ENCODE measurements at regions not wholly inside any gene's neighbourhood (a gene's known extent, or its start where the extent isn't known, plus 50 kb on each side); places are given as distances from the start of the nearest gene placed in this dataset.
"Not testable (repeated sequence)": the region's sequence is repeated elsewhere in the genome, so short reads cannot be mapped to it uniquely, and the experiment has no call there.

GRCh38 chr12:83960767-83961166 lies 951.8 kb downstream of the SLC6A15 start:
- Histone ChIP-seq H3K27ac (ENCODE audit: low read depth in 2 of 2, low read length in 2 of 2) (no peak overlapping the region), H3K27me3 (ENCODE audit: control insufficient read depth in 2 of 2, insufficient read depth in 2 of 2, low read length in 2 of 2) (no peaks in the 10 kb centered on the region), H3K4me1 (ENCODE audit: control insufficient read depth in 2 of 2, insufficient read depth in 2 of 2, low read length in 2 of 2) (no peaks in the 10 kb centered on the region), H3K4me3 (ENCODE audit: low read length in 2 of 2) (no peak overlapping the region), H3K36me3 (ENCODE audit: control insufficient read depth in 2 of 2, insufficient read depth in 2 of 2, low read length in 2 of 2) (no peaks in the 10 kb centered on the region), H3K9me3 (ENCODE audit: control insufficient read depth in 2 of 2, low read length in 2 of 2) (no peaks in the 10 kb centered on the region), H3K9ac (ENCODE audit: low read depth in 1 of 2, low read length in 2 of 2) (no peak overlapping the region)

- Histone ChIP-seq H3K4me1 (ENCODE audit: control insufficient read depth in 2 of 2, insufficient read depth in 2 of 2, low read length in 2 of 2) (no peaks in the 10 kb centered on the region), H3K4me3 (ENCODE audit: low read length in 2 of 2) (no peak overlapping the region), H3K36me3 (ENCODE audit: control insufficient read depth in 2 of 2, insufficient read depth in 2 of 2, low read length in 2 of 2) (no peaks in the 10 kb centered on the region), H3K27me3 (ENCODE audit: control insufficient read depth in 2 of 2, insufficient read depth in 2 of 2, low read length in 2 of 2) (no peaks in the 10 kb centered on the region), H3K9me3 (ENCODE audit: control insufficient read depth in 2 of 2, low read length in 2 of 2) (no peaks in the 10 kb centered on the region), H3K9ac (ENCODE audit: low read depth in 1 of 2, low read length in 2 of 2) (no peak overlapping the region), H3K27ac (ENCODE audit: low read depth in 2 of 2, low read length in 2 of 2) (no peak overlapping the region)
Observed at GRCh38 chr12:83958997-83959396, 953.6 kb downstream of the SLC6A15 start.

GRCh38 chr12:83954956-83955601 lies 957.5 kb downstream of the SLC6A15 start:
- Histone ChIP-seq H3K27me3 (ENCODE audit: control insufficient read depth in 2 of 2, insufficient read depth in 2 of 2, low read length in 2 of 2) (no peaks in the 10 kb centered on the region), H3K36me3 (ENCODE audit: control insufficient read depth in 2 of 2, insufficient read depth in 2 of 2, low read length in 2 of 2) (no peaks in the 10 kb centered on the region), H3K9ac (ENCODE audit: low read depth in 1 of 2, low read length in 2 of 2) (no peak overlapping the region), H3K4me3 (ENCODE audit: low read length in 2 of 2) (no peak overlapping the region), H3K4me1 (ENCODE audit: control insufficient read depth in 2 of 2, insufficient read depth in 2 of 2, low read length in 2 of 2) (no peaks in the 10 kb centered on the region), H3K9me3 (ENCODE audit: control insufficient read depth in 2 of 2, low read length in 2 of 2) (peaks cover 0 to 4% of the 10 kb centered on the region in 2 donors), H3K27ac (ENCODE audit: low read depth in 2 of 2, low read length in 2 of 2) (no peak overlapping the region)

GRCh38 chr12:83954071-83954789 lies 958.4 kb downstream of the SLC6A15 start:
- no peak overlapping the region for H3K9ac ChIP-seq (ENCODE audit: low read depth in 1 of 2, low read length in 2 of 2)
- peaks cover 0 to 4% of the 10 kb centered on the region in 2 donors for H3K9me3 ChIP-seq (ENCODE audit: control insufficient read depth in 2 of 2, low read length in 2 of 2)
- no peak overlapping the region for H3K4me3 ChIP-seq (ENCODE audit: low read length in 2 of 2)
- no peaks in the 10 kb centered on the region for H3K36me3 ChIP-seq (ENCODE audit: control insufficient read depth in 2 of 2, insufficient read depth in 2 of 2, low read length in 2 of 2)
- H3K4me1 ChIP-seq (ENCODE audit: control insufficient read depth in 2 of 2, insufficient read depth in 2 of 2, low read length in 2 of 2), result no peaks in the 10 kb centered on the region
- H3K27me3 ChIP-seq (ENCODE audit: control insufficient read depth in 2 of 2, insufficient read depth in 2 of 2, low read length in 2 of 2), result no peaks in the 10 kb centered on the region
- H3K27ac ChIP-seq (ENCODE audit: low read depth in 2 of 2, low read length in 2 of 2), result no peak overlapping the region

GRCh38 chr12:83945871-83946270 lies 966.7 kb downstream of the SLC6A15 start:
- Histone ChIP-seq H3K27ac (ENCODE audit: low read depth in 2 of 2, low read length in 2 of 2) (no peak overlapping the region), H3K4me1 (ENCODE audit: control insufficient read depth in 2 of 2, insufficient read depth in 2 of 2, low read length in 2 of 2) (no peaks in the 10 kb centered on the region), H3K36me3 (ENCODE audit: control insufficient read depth in 2 of 2, insufficient read depth in 2 of 2, low read length in 2 of 2) (no peaks in the 10 kb centered on the region), H3K4me3 (ENCODE audit: low read length in 2 of 2) (no peak overlapping the region), H3K27me3 (ENCODE audit: control insufficient read depth in 2 of 2, insufficient read depth in 2 of 2, low read length in 2 of 2) (no peaks in the 10 kb centered on the region), H3K9ac (ENCODE audit: low read depth in 1 of 2, low read length in 2 of 2) (no peak overlapping the region), H3K9me3 (ENCODE audit: control insufficient read depth in 2 of 2, low read length in 2 of 2) (peaks cover 0 to 1% of the 10 kb centered on the region in 2 donors)

GRCh38 chr12:83939718-83940117 lies 972.9 kb downstream of the SLC6A15 start:
- Histone ChIP-seq H3K9ac (ENCODE audit: low read depth in 1 of 2, low read length in 2 of 2) (no peak overlapping the region), H3K4me1 (ENCODE audit: control insufficient read depth in 2 of 2, insufficient read depth in 2 of 2, low read length in 2 of 2) (no peaks in the 10 kb centered on the region), H3K9me3 (ENCODE audit: control insufficient read depth in 2 of 2, low read length in 2 of 2) (no peaks in the 10 kb centered on the region), H3K27me3 (ENCODE audit: control insufficient read depth in 2 of 2, insufficient read depth in 2 of 2, low read length in 2 of 2) (no peaks in the 10 kb centered on the region), H3K27ac (ENCODE audit: low read depth in 2 of 2, low read length in 2 of 2) (no peak overlapping the region), H3K36me3 (ENCODE audit: control insufficient read depth in 2 of 2, insufficient read depth in 2 of 2, low read length in 2 of 2) (no peaks in the 10 kb centered on the region), H3K4me3 (ENCODE audit: low read length in 2 of 2) (no peak overlapping the region)

- H3K27me3 ChIP-seq (ENCODE audit: control insufficient read depth in 2 of 2, insufficient read depth in 2 of 2, low read length in 2 of 2), result no peaks in the 10 kb centered on the region
- H3K9me3 ChIP-seq (ENCODE audit: control insufficient read depth in 2 of 2, low read length in 2 of 2), result no peaks in the 10 kb centered on the region
- no peak overlapping the region for H3K27ac ChIP-seq (ENCODE audit: low read depth in 2 of 2, low read length in 2 of 2)
- no peak overlapping the region for H3K4me3 ChIP-seq (ENCODE audit: low read length in 2 of 2)
- no peak overlapping the region for H3K9ac ChIP-seq (ENCODE audit: low read depth in 1 of 2, low read length in 2 of 2)
- H3K36me3 ChIP-seq (ENCODE audit: control insufficient read depth in 2 of 2, insufficient read depth in 2 of 2, low read length in 2 of 2), result no peaks in the 10 kb centered on the region
- H3K4me1 ChIP-seq (ENCODE audit: control insufficient read depth in 2 of 2, insufficient read depth in 2 of 2, low read length in 2 of 2), result no peaks in the 10 kb centered on the region
Observed at GRCh38 chr12:83933615-83934014, 979.0 kb downstream of the SLC6A15 start.

GRCh38 chr12:83932011-83932410 lies 980.6 kb downstream of the SLC6A15 start:
- no peaks in the 10 kb centered on the region for H3K4me1 ChIP-seq (ENCODE audit: control insufficient read depth in 2 of 2, insufficient read depth in 2 of 2, low read length in 2 of 2)
- H3K27me3 ChIP-seq (ENCODE audit: control insufficient read depth in 2 of 2, insufficient read depth in 2 of 2, low read length in 2 of 2), result no peaks in the 10 kb centered on the region
- H3K36me3 ChIP-seq (ENCODE audit: control insufficient read depth in 2 of 2, insufficient read depth in 2 of 2, low read length in 2 of 2), result no peaks in the 10 kb centered on the region
- H3K4me3 ChIP-seq (ENCODE audit: low read length in 2 of 2), result no peak overlapping the region
- H3K27ac ChIP-seq (ENCODE audit: low read depth in 2 of 2, low read length in 2 of 2), result no peak overlapping the region
- H3K9ac ChIP-seq (ENCODE audit: low read depth in 1 of 2, low read length in 2 of 2), result no peak overlapping the region
- no peaks in the 10 kb centered on the region for H3K9me3 ChIP-seq (ENCODE audit: control insufficient read depth in 2 of 2, low read length in 2 of 2)

- H3K9ac ChIP-seq (ENCODE audit: low read depth in 1 of 2, low read length in 2 of 2), result no peak overlapping the region
- H3K36me3 ChIP-seq (ENCODE audit: control insufficient read depth in 2 of 2, insufficient read depth in 2 of 2, low read length in 2 of 2), result no peaks in the 10 kb centered on the region
- no peaks in the 10 kb centered on the region for H3K4me1 ChIP-seq (ENCODE audit: control insufficient read depth in 2 of 2, insufficient read depth in 2 of 2, low read length in 2 of 2)
- H3K4me3 ChIP-seq (ENCODE audit: low read length in 2 of 2), result no peak overlapping the region
- H3K9me3 ChIP-seq (ENCODE audit: control insufficient read depth in 2 of 2, low read length in 2 of 2), result no peaks in the 10 kb centered on the region
- no peaks in the 10 kb centered on the region for H3K27me3 ChIP-seq (ENCODE audit: control insufficient read depth in 2 of 2, insufficient read depth in 2 of 2, low read length in 2 of 2)
- H3K27ac ChIP-seq (ENCODE audit: low read depth in 2 of 2, low read length in 2 of 2), result no peak overlapping the region
Observed at GRCh38 chr12:83931451-83931850, 981.1 kb downstream of the SLC6A15 start.

- not testable (repeated sequence) for H3K36me3 ChIP-seq (ENCODE audit: control insufficient read depth in 2 of 2, insufficient read depth in 2 of 2, low read length in 2 of 2); H3K9me3 ChIP-seq (ENCODE audit: control insufficient read depth in 2 of 2, low read length in 2 of 2); H3K4me1 ChIP-seq (ENCODE audit: control insufficient read depth in 2 of 2, insufficient read depth in 2 of 2, low read length in 2 of 2); H3K4me3 ChIP-seq (ENCODE audit: low read length in 2 of 2); H3K27me3 ChIP-seq (ENCODE audit: control insufficient read depth in 2 of 2, insufficient read depth in 2 of 2, low read length in 2 of 2); H3K27ac ChIP-seq (ENCODE audit: low read depth in 2 of 2, low read length in 2 of 2); H3K9ac ChIP-seq (ENCODE audit: low read depth in 1 of 2, low read length in 2 of 2)
Observed at GRCh38 chr12:83929792-83930191, 982.8 kb downstream of the SLC6A15 start.
